Keratinocyte (primary cell): ENCODE measurements at regions not wholly inside any gene's neighbourhood (a gene's known extent, or its start where the extent isn't known, plus 50 kb on each side); places are given as distances from the start of the nearest gene placed in this dataset.

ENCODE experiments used
- CTCF ChIP-seq, 3 experiments: IDR thresholded peaks in 1 of 3; conservative IDR thresholded peaks in 1 of 3; optimal IDR thresholded peaks in 1 of 3; 2 replicates in 2 of 3; 3 replicates in 1 of 3; pipeline versions ENCODE3 to v1.5.1; 2011; ENCODE audit warnings: low read length in 3 of 3, mild to moderate bottlenecking in 3 of 3, moderate library complexity in 2 of 3, control low read depth in 1 of 3, inconsistent platforms in 1 of 3; ENCODE audit not compliant: insufficient read depth in 2 of 3; ENCODE audit errors: extremely low read depth in 1 of 3
- EZH2 ChIP-seq: IDR thresholded peaks from one replicate; pipeline ENCODE4 v1.6.1; 2012; ENCODE audit warnings: inconsistent platforms, mild to moderate bottlenecking, low read length, moderate library complexity

- no peak for TF ChIP-seq EZH2
- no peak for TF ChIP-seq CTCF (optimal IDR thresholded peaks at IDR 0.05 in 1 of 3, IDR thresholded peaks at IDR 0.05 in 1 of 3, conservative IDR thresholded peaks at IDR 0.05 in 1 of 3; ENCODE audit: extremely low read depth in 1 of 3, insufficient read depth in 2 of 3, low read length in 3 of 3)
Observed at GRCh38 chr9:88075506-88075905, 62.8 kb downstream of the SPATA31C2 start.
